ENCODE measurements at regions not wholly inside any gene's neighbourhood (a gene's known extent, or its start where the extent isn't known, plus 50 kb on each side); places are given as distances from the start of the nearest gene placed in this dataset.

DNA sequence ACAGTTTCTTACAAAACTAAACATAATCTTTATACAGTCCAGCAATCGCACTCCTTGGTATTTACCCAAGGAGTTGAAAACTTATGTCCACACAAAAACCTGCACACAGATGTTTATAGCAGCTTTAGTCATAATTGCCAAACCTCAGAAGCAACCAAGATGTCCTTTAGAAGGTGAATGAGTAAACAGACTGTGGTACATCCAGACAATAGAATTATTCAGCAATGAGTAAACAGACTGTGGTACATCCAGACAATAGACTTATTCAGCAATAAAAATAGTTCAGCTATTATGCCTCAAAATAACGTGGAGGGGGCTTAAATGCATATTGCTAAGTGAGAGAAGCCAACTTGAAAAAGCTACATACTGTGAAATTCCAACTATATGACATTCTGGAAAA is 87.0 kb upstream of the GALNT2 start:
- DNase-seq, result no peak

DNA sequence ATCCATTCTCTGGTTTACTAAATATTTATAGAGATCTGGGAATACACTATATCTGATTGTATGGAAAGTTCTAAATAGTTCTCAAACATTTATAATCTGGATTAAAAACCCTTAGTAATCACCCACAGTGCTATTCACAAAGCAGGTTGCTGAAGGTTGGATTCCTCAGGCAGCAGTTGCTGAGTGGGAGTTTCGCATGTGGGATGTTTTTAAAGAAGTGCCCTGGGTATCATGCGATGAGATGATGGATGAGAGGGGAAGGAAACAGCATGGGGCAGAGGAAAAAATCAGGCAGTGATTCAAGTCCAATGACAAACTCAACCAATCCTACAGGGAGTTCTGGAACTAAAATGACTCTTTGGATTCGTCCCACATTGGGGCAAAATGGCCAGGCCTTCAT is 85.3 kb upstream of the GALNT2 start:
- no peak for DNase-seq

DNA sequence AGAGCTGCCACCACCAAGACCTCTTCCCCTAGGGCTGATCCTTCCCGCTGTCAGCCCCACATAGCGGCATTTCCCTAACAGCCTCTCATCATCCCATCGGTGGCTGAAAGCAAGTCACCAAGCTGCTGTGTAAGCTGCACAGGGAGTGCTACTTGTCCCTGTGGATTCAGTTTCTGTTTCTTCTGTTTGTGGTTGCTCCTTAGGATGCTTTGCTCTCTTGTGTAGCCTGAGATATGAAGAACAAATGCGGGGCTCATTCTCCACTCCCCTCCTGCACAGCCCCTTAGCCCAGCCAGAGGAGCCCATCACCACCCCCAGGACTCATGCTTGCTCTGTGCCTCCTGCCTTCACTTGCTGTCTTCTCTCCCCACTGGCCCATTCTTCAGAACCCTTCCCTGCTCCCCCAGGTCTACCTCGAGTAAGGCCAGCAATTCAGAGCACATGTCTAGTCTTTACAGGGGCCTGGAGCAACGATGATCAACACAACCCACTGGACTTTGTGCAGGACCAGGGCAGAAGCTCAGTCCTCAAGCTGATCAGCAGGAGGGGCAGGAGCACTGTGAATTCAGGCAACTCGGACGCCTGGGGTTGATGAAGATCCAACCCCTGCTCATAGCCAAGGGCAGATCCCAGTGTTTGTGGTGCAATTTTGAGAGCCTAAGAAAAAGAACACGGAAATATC is 82.6 kb upstream of the GALNT2 start:
- DNase-seq, result no peak

DNA sequence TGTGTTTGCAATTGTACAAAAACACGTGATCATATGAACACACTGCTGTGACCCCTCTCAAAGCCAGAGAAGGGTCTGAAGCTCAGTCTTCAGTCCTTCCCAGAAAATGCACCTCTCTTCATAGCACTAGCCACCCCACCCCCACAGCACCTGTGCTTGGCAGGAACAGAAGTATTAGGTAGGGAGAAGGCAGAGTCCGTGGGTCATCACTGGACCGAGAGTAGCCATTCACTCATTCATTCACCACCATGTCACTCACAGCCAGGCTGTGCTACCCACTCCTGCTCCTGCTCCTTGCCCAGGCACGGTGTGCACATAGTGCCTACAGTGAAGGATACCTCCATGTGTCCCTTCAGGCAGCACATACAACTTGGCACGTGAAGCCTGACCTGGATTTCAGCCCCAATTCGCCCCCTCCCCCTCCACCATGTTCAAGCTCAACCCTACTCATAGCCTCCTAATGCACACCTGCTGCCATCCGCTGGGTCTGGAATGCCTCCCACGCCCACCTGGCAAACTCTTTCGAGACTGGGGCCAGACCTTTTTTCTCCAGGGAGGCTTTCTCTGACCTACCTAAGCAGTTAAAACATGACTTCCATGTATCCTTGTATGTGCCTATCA is 81.9 kb upstream of the GALNT2 start:
- no peak for DNase-seq

DNA sequence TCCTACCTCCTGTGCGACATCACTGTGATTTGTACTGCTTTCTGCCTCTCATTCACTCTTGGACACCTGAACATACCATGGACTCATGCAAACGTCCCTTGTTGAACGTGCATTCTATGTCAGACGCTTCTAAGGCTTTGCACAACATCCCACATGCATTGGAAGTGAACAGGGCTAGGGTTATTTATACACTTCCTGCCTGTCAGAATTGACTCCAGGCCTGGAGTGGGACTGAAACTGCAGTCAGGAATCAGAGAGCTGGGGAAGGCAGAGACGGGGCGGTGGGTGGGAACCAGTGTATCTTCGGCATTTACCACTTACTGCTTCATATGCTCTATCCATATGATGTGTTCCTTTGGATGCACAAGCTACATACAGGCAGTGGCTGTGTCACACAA is 81.4 kb upstream of the GALNT2 start:
- no peak for DNase-seq

DNA sequence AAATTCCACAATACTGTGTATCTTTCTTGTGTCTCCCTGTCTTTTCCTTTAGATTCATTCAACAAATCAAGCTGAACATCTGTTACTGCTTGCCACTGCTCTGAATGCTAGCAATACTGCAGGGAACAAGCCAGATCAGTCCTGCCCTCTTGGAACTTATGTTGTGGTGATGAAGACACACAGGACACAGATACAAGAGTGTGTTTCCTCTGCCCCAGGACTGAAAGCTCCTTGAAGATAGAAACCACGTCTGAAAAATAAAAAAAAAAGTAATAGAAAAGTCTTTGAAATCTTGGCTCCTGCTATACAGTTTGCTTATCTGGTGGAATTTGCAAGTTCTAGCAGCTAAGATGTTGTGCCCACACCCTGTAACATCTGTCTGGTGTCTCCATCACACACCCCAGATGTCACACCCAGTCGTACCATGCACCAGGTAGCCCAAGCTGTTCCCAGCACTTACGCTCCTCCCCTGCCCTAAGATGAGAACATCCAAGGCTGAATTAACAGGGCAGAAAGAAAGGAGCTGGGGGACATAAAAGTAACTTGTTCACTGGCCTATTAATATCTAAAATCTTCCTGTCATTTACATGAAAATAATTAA is 80.2 kb upstream of the GALNT2 start:
- no peak for DNase-seq

DNA sequence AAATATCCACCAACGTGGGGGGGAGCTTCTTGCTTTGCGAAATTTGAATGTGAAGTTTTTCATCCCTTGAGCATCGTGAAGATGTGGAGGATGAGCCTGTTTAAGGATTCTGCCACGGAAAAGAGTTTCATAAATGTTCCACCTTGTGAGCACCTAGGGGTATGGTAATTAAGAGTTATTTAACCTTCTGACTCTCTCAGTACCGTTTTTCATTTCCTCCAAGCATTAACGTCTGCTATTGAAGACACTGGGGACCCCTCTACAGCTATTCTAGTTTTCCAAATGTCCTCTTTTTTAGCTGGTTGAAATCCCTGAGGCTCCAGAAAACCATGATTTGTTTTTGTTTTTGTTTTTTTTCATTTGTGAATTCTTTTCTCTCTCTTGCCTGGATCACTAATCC is 79.1 kb upstream of the GALNT2 start:
- DNase-seq, result no peak

DNA sequence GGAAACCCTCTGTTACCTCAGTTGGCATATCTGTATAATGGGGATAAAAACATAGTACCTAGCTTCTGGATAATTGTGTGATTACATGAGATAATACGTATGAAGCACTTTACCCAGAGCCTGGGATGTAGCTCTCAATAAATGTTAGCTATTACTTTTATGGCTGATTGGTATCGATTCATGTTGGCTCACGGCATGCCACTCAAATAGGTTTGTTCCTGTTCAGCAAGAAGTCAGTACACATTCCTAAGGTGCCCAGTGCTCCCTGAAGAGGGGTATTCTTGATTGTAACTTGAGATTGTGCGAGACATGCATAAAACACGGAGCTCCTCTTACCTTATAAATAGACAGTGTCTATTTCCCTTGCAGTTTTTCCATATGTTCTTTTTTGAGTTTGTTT is 78.5 kb upstream of the GALNT2 start:
- DNase-seq, result no peak

DNA sequence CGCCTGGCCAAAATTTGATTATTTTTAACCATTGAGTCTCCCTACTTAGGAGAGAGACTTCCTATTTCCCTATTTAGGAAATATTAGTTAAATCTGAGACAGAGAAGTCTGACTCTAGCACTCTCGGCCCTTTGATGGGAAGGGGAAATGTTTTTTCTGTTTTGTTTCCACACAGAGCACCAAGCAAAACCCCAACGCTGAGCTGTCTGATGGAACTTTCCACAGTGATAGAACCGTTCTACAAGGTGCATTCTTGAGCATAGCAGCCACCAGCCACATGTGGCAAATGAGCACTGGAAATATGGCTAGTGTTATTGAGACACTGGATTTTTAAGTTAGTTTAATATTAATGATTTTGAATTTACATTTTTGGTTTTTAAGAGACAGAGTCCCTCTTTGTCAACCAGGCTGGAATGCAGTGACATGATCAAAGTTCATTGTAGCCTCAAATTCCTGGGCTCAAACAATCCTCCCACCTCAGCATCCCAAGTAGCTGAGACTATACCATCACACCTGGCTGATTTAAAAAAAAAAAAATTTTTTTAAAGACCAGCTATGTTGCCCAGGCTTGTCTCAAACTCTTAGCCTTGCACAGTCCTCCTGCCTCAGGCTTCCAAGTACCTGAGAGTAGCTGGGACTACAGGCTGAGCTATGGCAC is 77.3 kb upstream of the GALNT2 start:
- no peak for DNase-seq

DNA sequence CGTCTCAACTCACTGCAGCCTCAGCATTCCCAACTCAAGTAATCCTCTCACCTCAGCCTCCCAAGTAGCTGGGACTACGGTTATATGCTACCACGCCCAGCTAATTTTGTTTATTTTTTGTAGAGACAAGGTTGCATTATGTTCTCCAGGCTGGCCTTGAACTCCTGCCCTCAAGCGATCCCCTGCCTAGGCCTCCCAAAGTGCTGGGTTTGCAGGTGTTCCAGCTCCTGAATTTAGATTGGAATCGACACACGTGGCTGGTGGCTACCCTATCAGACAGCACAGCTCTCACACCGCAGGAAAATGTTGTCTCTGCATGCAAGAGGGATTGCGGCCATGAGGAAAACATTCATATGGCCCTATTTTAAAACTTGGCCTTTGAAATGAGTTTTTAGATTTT is 76.7 kb upstream of the GALNT2 start:
- no peak for DNase-seq

DNA sequence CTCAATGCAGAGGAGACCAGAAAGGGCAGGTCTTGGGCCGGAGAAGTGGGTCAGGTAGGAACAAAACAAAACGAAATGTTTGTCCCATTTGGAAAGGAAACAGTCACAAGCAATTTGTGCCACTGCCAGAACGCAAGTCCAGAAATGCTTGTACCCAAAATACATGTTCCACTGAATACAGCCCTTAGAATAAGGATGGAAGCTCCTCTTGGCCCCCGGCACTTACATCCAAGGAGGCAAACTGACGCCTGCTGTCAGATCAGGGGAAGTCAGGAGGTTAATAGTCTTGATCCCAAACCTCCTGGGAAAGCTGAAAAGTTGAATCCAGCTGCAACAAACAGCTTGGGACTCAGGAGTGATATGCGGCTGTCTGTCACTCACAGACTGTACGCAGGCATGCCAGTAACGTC is 75.9 kb upstream of the GALNT2 start:
- no peak for DNase-seq

DNA sequence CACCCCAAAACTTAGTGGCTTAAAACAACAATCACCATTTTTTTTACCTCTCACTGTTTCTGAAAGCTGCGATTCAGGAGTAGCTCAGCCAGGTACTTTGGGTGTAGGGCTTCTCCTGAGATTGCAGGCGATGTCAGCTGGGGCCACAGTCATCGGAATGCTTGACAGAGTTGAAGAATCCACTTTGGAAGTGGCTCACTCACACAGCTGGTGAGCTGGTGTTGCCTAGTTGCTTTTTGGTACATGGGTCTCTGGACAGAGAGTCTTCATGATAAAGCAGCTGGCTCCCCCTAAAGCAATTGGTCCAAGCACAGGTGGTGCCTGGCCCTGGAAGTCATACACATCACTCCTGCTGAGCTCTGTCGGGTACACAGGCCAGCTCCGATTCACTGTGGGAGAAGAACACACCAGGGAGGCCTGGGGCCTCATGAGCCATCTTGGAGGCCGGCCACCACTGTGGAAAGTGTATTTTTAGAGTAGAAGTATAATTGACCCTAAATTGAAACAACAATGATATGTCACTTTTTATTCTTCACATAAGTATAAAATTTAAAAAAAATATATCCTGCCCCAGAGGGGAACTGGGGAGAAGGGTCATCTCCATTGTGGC is 75.2 kb upstream of the GALNT2 start:
- no peak for DNase-seq

DNA sequence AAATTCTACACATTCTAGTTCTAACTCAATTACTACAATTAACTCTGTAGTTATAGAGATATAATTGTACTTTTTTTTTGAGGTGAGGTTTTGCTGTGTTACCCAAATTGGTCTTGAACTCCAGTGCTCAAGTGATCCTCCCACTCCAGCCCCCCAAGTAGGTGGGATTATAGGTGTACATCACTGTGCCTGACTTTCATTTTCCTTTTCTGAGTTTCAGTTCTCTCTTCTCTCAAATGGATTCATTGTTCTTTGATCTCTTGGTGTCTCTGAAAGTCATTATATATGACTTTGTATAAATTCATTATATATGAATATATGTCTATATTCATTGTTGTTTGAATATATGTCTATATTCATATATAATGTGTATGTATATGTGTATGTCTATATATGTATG is 74.0 kb upstream of the GALNT2 start:
- DNase-seq, result no peak

DNA sequence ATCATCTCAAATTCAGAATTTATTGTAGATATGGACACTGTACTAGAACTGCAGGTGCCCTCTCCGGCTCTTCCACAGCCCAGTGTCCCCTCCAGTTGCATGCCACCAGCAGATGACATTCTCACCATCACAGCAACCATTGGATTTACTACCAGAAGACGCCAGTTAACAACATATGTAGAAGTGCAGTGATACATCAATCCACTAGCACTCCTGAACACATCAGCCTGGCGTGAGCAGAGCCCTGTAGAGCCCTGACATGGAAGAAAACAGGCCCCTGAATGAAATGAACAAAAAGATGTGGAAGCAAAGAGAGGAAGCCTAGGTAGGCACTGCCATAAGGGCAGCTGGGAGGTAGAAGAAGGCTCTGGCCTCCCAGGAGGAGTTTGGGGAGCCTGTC is 73.1 kb upstream of the GALNT2 start:
- no peak for DNase-seq

DNA sequence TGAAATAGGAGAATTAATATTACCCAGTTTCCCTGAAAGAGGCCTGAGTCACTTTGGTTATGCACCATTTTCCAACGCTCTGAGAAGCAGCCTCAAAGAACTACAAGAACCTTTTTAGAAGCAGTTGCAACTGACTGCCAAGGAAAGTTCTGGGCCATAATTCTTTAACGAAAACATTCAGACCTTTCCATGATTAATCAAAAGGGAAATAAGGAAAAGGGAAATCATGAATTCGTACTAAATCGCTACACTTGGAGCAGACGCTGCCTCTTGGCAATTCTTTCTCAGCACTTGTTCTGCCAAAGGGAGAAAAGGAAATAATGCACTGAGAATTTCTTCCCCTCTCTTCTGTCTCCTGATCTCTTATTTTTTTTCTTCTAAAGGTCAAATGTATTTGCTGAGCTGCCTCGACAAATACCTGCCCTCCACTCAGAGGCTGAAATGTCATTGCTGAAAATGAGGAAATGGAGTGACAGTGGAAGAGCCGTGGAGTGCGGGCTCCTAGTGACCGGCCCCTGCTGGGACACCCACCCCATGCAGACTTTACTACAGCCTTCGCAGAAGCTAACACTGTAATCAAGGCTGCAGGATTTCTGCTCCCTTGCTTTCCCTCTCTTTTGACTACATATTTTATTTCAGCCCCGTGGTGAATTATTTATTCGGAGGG is 67.9 kb upstream of the GALNT2 start:
- no peak for DNase-seq

DNA sequence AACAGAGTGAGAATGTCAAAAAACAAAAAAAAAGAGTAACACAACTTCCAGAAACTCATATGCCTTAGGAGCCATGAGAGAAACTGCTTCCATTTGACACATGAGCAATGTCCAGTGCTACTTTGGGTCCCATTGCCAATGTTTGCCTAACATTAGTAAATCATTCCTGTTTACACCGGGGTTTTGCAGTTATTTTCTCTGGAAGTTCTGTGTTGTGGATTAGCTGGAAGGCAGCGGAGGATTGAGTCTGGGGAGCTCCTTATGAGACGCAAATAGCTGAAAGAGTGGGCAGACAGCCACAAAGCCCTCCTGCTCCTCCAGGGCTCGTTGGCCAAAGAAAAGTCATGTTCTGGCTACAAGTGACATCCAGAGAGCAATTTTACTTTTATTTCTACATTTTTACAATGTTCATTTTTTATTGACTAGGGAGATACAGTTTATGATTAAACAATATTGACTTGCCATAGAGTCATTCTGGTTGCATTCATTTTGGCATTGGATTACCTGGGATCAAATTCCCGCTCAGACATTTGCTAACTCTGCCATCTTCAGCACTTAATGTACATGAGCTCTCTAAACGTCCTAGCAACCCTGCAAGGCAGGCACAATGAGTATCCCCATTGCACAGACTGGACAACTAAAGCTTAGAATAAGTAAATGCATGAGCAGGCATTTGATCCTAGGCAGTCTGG is 66.4 kb upstream of the GALNT2 start:
- DNase-seq, result no peak

DNA sequence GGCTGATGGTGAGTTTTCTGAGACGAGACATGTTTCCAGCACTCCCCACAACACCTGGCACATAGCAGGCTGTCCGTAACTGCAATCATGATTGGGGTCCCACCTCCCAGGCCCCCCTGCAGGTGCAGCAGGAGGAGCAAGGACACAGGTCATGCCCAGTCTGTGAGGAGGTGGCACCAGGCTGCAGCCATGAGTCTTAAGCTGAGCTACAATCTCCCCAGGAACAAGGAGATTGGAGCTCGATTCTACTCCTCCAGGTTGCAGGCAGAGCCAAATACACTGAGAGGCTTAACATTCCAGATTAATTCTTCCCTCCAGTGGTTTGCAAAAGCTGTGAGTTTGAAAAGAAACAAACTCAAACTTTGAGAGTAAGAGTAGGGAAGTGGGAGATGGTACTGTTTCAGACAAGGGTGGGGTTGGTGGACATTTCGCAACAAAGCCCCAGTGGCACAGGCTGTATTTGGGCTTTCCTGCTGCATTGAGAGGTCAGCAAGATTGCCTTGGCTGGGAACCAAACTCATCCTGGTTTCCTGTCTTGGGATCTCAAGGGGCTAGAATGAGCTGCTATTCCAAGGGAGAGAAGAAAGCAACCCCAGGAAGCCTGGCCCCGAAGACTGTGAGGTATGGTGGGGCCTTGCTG is 64.8 kb upstream of the GALNT2 start:
- no peak for DNase-seq

DNA sequence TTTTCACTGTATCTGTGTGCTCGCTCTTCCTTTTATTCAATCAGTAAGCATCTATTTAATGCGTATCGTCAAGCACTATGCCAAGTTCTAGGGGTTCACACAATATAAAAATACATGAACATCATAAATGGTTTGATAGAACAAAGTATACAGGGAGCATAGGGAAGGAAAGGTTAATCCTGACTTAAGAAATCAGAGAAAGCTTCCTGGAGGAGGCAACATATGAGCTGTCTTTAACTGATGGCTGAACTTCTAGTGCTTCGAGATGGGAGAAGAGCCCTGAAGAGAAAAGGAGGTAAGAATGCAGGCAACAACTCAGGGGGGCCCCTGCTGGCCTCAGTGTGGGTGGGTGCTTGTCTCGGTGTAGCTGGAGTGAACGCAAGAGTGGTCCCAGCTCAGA is 63.6 kb upstream of the GALNT2 start:
- DNase-seq, result no peak

DNA sequence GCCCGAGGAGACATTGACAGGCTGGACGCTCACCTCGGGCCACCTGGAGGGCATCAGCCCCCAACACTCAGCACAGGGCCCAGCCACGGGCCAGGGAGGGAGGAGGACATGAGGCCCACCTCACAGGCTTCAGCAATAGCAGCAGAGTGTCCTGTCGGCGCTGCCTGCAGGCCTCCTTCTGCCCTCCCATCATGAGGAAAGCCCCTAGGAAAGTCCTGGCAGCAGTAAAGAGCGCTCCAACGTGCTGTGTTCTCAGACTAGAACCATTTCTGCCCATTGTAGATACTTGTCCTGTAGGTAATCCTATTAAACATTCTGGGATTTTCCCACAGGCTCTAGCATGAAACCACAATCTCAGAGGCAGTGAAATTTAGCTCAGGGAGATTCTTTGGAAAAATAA is 62.0 kb upstream of the GALNT2 start:
- no peak for DNase-seq

DNA sequence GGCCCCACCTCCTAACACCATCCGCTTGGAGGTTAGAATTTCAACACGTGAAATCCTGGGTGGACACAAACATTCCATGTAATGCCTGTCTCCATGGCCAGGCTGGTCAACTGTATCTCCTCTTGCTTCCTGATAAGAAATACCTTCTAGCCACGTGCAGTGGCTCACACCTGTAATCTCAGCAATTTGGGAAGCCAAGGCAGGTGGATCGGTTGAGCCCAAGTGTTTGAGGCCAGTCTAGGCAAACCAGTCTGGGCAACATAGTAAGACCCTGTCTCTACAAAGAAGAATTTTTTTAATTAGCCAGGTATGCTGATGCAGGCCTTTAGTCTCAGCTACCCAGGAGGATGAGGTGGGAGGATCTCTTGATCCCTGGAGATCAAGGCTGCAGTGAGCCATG is 58.3 kb upstream of the GALNT2 start:
- no peak for DNase-seq

DNA sequence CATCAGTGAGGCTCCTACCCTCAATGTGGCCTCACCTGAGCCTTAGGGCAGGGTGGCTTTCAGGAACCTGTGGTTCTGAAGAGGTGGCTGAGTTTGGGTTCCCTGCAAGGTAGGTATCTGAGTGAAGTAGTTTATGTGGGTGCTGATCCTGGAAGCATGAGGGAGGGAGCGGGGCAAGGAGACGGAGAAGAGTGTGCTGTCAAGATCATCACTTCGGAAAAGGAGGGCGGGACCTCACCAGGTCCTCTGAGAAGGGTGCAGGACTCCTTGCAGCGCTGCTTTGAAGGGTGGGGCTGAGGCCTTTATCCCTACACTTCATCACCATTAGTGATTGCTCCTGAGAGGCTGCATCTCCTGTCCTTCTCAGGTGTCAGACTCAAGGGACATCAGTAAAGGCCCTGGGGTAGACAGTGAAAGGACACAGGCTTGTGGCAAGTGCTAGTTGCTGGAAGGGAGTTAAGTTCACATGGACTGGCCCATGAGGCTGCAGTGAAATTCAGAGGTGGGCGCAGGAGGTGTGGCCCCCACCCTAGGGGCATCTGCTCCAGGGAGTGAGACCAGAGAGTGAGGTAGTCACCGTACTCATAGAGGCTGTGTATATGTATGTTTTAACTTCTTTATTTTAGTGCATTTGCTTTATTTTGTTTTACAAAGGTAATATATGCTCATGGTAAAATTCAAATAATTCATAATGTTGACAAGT is 57.3 kb upstream of the GALNT2 start:
- no peak for DNase-seq
